MM.1S (cell line): ENCODE measurements at regions not wholly inside any gene's neighbourhood (a gene's known extent, or its start where the extent isn't known, plus 50 kb on each side); places are given as distances from the start of the nearest gene placed in this dataset.

ENCODE experiments used
- EZH2 ChIP-seq: fragments of 300-600 bp; sonication (generic); optimal IDR thresholded peaks from 2 replicates; pipeline ENCODE3; 2017; ENCODE audit warnings: low read depth, mild to moderate bottlenecking, antibody characterized with exemption, low read length, mixed read lengths
- EZH2phosphoT487 ChIP-seq: fragments of 300-600 bp; sonication (generic); IDR thresholded peaks from 2 replicates; pipeline ENCODE4 v1.6.1; 2018; ENCODE audit warnings: antibody characterized with exemption, low read length

DNA sequence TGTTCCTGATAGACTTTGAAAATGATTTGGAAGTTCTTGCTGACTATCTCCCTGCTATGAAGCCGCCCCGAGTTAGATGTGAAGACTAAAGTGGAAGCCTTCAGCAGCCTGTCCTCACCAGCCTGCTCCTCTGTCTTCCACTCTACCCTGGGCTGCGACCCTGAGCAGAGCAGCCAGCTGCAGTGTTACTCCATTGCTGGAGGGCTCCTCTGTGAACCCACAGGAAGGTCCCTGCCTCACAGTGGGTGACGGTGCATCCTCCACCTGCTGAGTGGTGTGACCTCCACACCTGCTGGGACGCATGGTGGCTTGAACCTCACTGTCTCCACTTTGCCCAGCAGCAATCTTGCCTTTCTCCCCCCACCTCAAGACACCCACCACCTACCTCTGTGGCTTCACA, 116.4 kb downstream of the IRS2 start:
- TF ChIP-seq EZH2phosphoT487 (no peak), EZH2 (no peak)
